HFF-Myc (cell line): ENCODE measurements at regions not wholly inside any gene's neighbourhood (a gene's known extent, or its start where the extent isn't known, plus 50 kb on each side); places are given as distances from the start of the nearest gene placed in this dataset.

Experiments
- DNase-seq: peaks from one replicate; pipeline ENCODE4 v3.0.0-alpha.2; 2011; ENCODE audit warnings: low read depth; ENCODE audit errors: extremely low read depth
- H3K4me3 ChIP-seq: replicated peaks from 2 replicates; pipeline ENCODE4 v1.5.1; 2011; ENCODE audit warnings: low read depth, mild to moderate bottlenecking, control low read depth, low read length
- TF ChIP-seq, protein P1 (sequence below): IDR thresholded peaks from 2 replicates; pipeline ENCODE4 v1.5.1; 2012; ENCODE audit warnings: mild to moderate bottlenecking, low read depth, low read length, control low read depth; ENCODE audit errors: missing control alignments

DNA sequence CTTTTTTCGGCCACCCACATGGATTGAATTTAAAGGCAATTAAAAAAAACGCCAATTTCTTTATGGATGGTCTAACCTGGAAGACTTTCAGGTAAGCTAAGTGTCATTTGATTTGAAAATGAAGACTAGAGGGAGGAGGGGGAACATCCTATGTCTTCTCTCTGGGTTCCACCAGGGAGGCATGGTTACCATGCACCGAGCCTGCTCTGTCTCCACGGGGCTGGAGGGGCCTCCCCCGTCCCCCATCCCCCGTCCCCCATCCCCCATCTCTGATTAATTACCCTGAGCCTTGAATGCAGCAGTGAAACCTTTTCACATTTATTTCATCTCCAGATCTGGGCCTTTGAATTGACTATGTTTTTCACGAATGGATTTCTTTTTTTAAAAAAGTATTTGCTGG, 135.1 kb downstream of the TLR5 start:
- TF ChIP-seq, protein P1, sequence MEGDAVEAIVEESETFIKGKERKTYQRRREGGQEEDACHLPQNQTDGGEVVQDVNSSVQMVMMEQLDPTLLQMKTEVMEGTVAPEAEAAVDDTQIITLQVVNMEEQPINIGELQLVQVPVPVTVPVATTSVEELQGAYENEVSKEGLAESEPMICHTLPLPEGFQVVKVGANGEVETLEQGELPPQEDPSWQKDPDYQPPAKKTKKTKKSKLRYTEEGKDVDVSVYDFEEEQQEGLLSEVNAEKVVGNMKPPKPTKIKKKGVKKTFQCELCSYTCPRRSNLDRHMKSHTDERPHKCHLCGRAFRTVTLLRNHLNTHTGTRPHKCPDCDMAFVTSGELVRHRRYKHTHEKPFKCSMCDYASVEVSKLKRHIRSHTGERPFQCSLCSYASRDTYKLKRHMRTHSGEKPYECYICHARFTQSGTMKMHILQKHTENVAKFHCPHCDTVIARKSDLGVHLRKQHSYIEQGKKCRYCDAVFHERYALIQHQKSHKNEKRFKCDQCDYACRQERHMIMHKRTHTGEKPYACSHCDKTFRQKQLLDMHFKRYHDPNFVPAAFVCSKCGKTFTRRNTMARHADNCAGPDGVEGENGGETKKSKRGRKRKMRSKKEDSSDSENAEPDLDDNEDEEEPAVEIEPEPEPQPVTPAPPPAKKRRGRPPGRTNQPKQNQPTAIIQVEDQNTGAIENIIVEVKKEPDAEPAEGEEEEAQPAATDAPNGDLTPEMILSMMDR, result no peak
- no peak overlapping the region for H3K4me3 ChIP-seq
- DNase-seq, result no peak

- TF ChIP-seq, protein P1, result no peak
- H3K4me3 ChIP-seq, result no peak overlapping the region
- DNase-seq, result no peak
Observed at GRCh38 chr1:223008808-223009207, 134.2 kb downstream of the TLR5 start.

- TF ChIP-seq, protein P1, result no peak
- H3K4me3 ChIP-seq, result no peak overlapping the region
- no peak for DNase-seq
Observed at GRCh38 chr1:223009406-223009805, 133.6 kb downstream of the TLR5 start.

DNA sequence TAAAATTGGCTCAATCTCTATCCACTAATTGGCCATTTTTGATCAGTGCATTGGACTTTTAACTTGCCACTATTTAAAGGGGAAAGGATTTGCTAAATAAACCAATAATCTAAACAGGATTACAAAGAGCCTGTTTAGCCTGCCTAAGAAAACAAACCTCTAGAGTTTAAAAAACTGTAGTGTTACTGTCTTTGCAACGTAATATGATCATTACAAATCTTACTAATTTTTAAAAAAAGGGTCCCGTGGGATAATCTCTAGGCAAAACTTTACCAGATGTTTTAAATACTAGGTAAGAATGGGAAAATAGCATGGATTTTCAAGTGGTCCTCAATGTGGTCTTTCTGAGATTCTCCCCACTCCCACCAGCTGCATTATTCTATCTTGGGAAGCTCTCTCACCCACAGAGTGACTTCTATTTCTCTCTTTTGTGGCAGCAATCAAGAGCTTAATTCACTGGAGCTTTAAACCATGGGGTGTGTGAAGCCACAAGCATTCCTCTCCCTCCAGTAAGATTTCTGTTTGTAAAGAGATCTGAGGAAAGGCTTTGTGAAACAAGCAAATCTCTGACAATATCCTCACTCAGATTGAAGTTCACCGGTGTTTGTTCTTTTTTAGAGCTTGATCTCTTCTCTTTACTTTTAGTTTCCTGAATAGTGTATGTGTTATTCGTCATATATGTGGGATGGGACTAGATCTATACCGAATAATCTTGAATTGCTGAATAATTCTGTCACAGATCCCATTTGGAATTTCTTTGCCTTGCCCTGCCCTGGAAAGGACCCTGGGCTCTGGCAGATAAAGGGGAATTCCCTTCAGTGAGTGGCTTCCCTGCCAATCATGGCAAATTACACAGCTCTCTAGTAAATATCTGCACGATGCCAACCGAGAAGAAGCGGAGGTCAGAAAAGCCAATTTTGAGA, 132.2 kb downstream of the TLR5 start:
- H3K4me3 ChIP-seq, result no peak overlapping the region
- TF ChIP-seq, protein P1, result no peak
- DNase-seq, result no peak

DNA sequence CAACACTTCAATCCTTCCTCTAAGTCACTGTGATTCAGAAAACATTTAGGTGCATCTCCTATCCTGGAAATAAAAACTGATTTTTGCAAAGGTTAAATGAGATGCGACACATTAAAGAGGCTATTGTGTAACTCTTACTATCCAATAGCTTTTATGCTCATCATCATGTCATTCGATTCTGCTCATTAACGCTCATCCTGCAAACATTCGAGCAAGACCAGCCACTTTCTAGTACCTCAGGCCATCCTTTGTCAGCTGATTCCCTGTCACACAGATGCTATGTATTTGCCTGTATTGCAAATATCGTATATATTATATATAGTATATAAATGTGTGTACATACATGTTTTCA, 131.6 kb downstream of the TLR5 start:
- H3K4me3 ChIP-seq, result no peak overlapping the region
- TF ChIP-seq, protein P1, result no peak
- no peak for DNase-seq

DNA sequence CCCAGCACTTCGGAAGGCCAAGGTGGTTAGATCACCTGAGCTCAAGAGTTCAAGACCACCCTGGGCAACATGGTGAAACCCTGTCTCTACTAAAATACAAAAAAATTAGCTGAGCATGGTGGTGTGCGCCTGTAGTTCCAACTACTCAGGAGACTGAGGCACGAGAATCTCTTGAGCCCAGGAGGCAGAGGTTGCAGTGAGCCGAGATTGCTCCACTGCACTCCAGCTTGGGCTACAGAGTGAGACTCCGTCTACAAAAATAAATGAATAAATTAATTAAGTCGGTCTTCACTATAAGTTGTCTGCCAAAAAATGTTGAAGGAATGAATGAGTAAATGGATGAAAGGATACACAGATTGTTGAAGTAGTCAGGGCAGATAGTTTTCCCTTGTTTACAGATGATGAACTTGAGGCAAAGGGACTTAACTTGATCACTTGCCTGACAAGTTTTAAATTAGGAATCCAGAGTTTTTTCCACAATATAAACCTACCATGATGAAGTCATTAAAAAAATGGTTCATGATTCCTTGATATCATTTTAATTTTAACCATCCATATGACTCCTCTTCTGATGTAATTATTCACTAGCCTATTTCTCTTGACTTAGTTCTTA, 130.8 kb downstream of the TLR5 start:
- TF ChIP-seq, protein P1, result no peak
- no peak for DNase-seq
- no peak overlapping the region for H3K4me3 ChIP-seq

DNA sequence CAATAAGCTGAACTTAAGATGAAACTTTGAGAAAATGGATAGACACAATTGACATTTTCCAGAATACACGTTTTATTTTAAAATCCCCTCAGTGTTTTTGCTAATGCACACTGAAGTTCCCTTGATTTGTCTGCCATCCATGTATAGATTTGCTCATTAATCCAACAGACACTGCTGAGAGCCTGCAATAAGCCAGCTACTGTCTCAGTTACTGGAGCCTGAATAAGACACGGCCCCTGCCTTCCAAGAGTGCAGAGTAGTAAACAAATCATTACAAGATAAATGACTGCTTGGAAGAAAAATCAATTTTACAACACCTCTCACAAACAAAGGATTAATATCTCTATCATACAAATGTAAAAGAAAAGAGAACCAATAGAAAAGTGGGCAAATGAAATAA, 130.1 kb downstream of the TLR5 start:
- TF ChIP-seq, protein P1, result no peak
- no peak for DNase-seq
- no peak overlapping the region for H3K4me3 ChIP-seq
